Thyroid gland (tissue), 4 donors: ENCODE measurements at regions not wholly inside any gene's neighbourhood (a gene's known extent, or its start where the extent isn't known, plus 50 kb on each side); places are given as distances from the start of the nearest gene placed in this dataset.
"Not testable (repeated sequence)": the region's sequence is repeated elsewhere in the genome, so short reads cannot be mapped to it uniquely, and the experiment has no call there.

Experiments used
- DNase-seq, 2 donors: peaks; one replicate each; pipeline ENCODE4 v3.0.0-alpha.2; 2019
- H3K27ac ChIP-seq, 3 donors: fragments of 200-600 bp; sonication (generic); 1 replicate in 2 of 3; 2 replicates in 1 of 3; pipeline ENCODE4 v1.5.1; 2016 to 2019; ENCODE audit warnings: mild to moderate bottlenecking in 1 of 3, moderate library complexity in 1 of 3
- H3K27me3 ChIP-seq: fragments of 200-600 bp; sonication (generic); one replicate; pipeline ENCODE4 v1.5.1; 2019
- H3K36me3 ChIP-seq, 2 donors: fragments of 200-600 bp; sonication (generic); one replicate each; pipeline ENCODE4 v1.5.1; 2016 to 2019
- H3K4me1 ChIP-seq, 2 donors: fragments of 200-600 bp; sonication (generic); one replicate each; pipeline ENCODE4 v1.5.1; 2017 to 2019
- H3K4me3 ChIP-seq, 3 donors: fragments of 200-600 bp; sonication (generic); replicated peaks in 1 of 3; 1 replicate in 2 of 3; 2 replicates in 1 of 3; pipeline ENCODE4 v1.5.1; 2016; ENCODE audit warnings: mild to moderate bottlenecking in 1 of 3
- H3K9me3 ChIP-seq: fragments of 200-600 bp; sonication (generic); one replicate; pipeline ENCODE4 v1.5.1; 2017
- POLR2A ChIP-seq, 2 donors: fragments of 450-650 bp; IDR thresholded peaks; one replicate each; pipeline ENCODE4 v1.6.1; 2017; ENCODE audit warnings: antibody characterized with exemption in 2 of 2, mild to moderate bottlenecking in 2 of 2, moderate library complexity in 1 of 2
- WGBS, 2 donors: methylation state at CpG; one replicate each; pipeline ENCODE4 v1.1.5; 2017; 5-methylcytosine and 5-hydroxymethylcytosine counted together
- intact Hi-C: fragments of 100-400 bp; cut with DNase I; formaldehyde crosslinking; loops from one replicate; pipeline ENCODE4 v1.15.1; 2023
- TF ChIP-seq, protein P1 (sequence below), 6 experiments: fragments of 200-600 bp in 3 of 6; fragments of 450-650 bp in 3 of 6; sonication (generic) in 3 of 6; IDR thresholded peaks; one replicate each; pipeline ENCODE4 v1.5.1; 2016 to 2019; ENCODE audit warnings: antibody characterized with exemption in 6 of 6, mild to moderate bottlenecking in 2 of 6, inconsistent platforms in 1 of 6, moderate library complexity in 1 of 6

DNA sequence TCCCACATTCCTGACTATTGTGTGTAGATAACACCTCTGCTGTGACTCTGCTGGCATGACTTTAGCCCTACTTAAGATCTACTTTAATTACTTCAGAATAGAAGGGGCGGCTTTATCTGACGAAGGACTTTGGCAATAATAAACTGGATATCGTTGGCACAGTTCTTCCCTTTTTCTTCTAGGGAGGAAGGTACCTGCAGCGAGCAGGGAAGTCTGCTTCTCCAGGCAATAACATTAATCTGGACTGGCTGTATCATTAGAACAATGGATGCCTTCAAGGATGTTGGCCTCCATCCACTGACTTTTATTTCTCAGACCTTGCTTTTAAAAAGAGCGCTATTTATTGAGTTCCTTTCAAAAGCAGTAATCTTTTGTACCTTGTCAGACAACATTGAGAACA lies 172.6 kb upstream of the THSD7A start:
- no peaks in the 10 kb centered on the region for H3K4me1 ChIP-seq
- no peaks in the 10 kb centered on the region for H3K27me3 ChIP-seq
- intact Hi-C loops = no loop called here
- no peak overlapping the region for H3K27ac ChIP-seq
- TF ChIP-seq, protein P1, sequence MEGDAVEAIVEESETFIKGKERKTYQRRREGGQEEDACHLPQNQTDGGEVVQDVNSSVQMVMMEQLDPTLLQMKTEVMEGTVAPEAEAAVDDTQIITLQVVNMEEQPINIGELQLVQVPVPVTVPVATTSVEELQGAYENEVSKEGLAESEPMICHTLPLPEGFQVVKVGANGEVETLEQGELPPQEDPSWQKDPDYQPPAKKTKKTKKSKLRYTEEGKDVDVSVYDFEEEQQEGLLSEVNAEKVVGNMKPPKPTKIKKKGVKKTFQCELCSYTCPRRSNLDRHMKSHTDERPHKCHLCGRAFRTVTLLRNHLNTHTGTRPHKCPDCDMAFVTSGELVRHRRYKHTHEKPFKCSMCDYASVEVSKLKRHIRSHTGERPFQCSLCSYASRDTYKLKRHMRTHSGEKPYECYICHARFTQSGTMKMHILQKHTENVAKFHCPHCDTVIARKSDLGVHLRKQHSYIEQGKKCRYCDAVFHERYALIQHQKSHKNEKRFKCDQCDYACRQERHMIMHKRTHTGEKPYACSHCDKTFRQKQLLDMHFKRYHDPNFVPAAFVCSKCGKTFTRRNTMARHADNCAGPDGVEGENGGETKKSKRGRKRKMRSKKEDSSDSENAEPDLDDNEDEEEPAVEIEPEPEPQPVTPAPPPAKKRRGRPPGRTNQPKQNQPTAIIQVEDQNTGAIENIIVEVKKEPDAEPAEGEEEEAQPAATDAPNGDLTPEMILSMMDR (IDR thresholded peaks at IDR 0.05) = no peak
- no peak for TF ChIP-seq POLR2A (IDR thresholded peaks at IDR 0.05)
- H3K36me3 ChIP-seq = no peaks in the 10 kb centered on the region
- no peak overlapping the region for H3K4me3 ChIP-seq
- WGBS, 2 donors = 94 to 95% methylated on average over 5 of the region's 5 CpGs
- no peak for DNase-seq
- no peaks in the 10 kb centered on the region for H3K9me3 ChIP-seq

DNA sequence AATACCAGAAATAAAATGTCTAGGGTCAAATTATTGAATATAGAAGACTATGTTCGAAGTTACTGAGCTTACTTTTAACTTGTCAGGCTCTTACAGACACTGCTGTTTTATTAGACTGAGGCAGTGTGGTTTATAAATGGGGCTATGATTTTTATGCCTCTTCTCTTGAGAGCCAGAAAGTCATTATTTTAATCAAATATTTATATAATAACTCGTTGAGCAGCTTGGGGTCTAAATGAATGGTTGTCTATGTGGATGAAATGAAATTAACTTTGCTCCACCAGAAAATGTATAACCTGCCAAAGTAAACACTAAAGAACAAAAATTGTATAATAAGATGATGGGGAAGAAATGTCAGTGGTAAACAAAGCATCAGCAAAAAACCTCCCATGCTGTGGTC lies 175.6 kb upstream of the THSD7A start:
- no peak overlapping the region for H3K4me3 ChIP-seq
- intact Hi-C loops = no loop called here
- 65 to 72% methylated on average over 2 of the region's 2 CpGs for WGBS, 2 donors
- no peak overlapping the region for H3K27ac ChIP-seq
- no peak for DNase-seq
- H3K27me3 ChIP-seq = no peaks in the 10 kb centered on the region
- no peaks in the 10 kb centered on the region for H3K36me3 ChIP-seq
- H3K4me1 ChIP-seq = no peaks in the 10 kb centered on the region
- no peaks in the 10 kb centered on the region for H3K9me3 ChIP-seq
- TF ChIP-seq, protein P1 (IDR thresholded peaks at IDR 0.05) = no peak
- TF ChIP-seq POLR2A (IDR thresholded peaks at IDR 0.05) = no peak

DNA sequence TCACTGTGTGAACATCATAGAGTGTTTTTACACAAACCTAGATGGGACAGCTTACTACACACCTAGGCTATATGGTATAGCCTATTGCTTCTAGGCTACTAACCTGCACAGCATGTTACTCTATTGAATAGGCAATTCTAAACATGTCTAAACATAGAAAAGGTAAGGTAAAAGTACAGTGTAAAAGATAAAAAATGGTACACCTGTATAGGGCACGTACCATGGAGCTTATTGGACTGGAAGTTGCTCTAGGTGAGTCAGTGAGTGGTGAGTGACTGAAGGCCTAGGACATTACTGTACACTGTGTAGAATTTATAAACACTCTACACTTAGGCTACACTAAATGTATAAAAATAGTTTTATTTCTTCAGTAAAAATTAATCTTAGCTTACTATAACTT lies 182.0 kb upstream of the THSD7A start:
- Histone ChIP-seq H3K4me1 (no peaks in the 10 kb centered on the region), H3K4me3 (no peak overlapping the region), H3K9me3 (no peaks in the 10 kb centered on the region), H3K27ac (no peak overlapping the region), H3K27me3 (no peaks in the 10 kb centered on the region), H3K36me3 (no peaks in the 10 kb centered on the region)
- TF ChIP-seq, protein P1 (IDR thresholded peaks at IDR 0.05) = no peak
- TF ChIP-seq POLR2A (IDR thresholded peaks at IDR 0.05) = no peak
- DNase-seq = no peak
- intact Hi-C loops = no loop called here
- 88 to 92% methylated on average over 1 of the region's 1 CpG for WGBS, 2 donors

DNA sequence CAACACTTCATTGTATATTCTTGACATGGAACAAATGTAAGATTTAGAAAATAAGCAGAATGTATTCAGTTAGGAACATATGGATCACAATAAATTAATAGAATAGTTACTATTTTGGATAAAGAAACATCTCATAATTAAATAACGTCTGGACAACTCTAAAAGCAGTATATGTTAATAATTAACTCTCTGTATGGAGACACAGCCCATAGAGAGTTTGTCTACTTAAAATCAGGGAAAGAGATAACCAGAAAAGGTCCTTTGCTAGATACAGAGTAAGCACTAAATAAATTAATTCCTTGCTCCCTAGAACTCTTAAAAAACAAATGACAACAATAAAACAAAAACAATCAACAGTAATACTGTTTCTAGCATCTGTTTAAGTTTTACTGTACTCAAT lies 184.4 kb upstream of the THSD7A start:
- Histone ChIP-seq H3K4me1 (no peaks in the 10 kb centered on the region), H3K4me3 (no peak overlapping the region), H3K9me3 (no peaks in the 10 kb centered on the region), H3K27me3 (no peaks in the 10 kb centered on the region), H3K27ac (no peak overlapping the region), H3K36me3 (no peaks in the 10 kb centered on the region)
- 68 to 72% methylated on average over 1 of the region's 1 CpG for WGBS, 2 donors
- TF ChIP-seq, protein P1 (IDR thresholded peaks at IDR 0.05) = no peak
- TF ChIP-seq POLR2A (IDR thresholded peaks at IDR 0.05) = no peak
- no peak for DNase-seq
- intact Hi-C loops = no loop called here

DNA sequence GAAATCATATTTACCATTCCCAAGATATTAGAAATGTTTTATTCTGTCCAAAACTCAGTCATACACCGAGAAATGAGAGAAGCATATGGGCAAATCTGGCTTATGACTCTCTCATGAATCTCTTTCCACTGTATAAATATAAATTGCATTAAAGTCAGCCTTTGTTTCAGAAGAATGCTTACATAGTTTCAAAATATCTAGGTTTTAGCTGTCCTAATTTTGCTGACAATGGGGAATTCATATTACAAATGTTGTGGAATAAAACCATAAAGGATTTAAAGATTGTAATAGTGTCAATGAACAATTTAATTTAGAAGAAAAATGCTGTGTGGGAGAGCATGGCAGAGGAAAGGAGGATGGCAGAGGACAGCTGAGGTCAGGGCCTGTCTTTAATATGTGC lies 185.0 kb upstream of the THSD7A start:
- Histone ChIP-seq H3K27ac (no peak overlapping the region), H3K4me1 (no peaks in the 10 kb centered on the region)

DNA sequence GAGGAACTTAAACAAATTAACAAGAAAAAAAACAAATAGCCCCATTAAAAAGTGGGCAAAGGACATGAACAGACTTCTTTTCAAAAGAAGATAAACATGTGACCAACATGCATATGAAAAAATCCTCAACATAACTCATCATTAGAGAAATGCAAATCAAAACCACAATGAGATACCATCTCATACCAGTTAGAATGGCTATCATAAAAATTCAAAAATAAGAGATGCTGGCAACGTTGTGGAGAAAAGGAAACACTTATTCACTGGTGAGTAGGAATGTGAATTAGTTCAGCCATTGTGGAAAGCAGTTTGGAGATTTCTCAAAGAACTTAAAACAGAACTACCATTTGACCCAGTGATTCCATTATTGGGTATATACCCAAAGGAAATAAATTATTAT lies 189.1 kb upstream of the TMEM106B start:
- H3K4me3 ChIP-seq, H3K27me3 ChIP-seq, H3K36me3 ChIP-seq, H3K9me3 ChIP-seq, H3K27ac ChIP-seq, intact Hi-C loops, H3K4me1 ChIP-seq, DNase-seq: not testable (repeated sequence)
- WGBS, 2 donors = 68 to 82% methylated on average over 1 of the region's 1 CpG

More for the DNA sequence above, 185.0 kb upstream of the THSD7A start:
- no peaks in the 10 kb centered on the region for H3K9me3 ChIP-seq
- DNase-seq = no peak
- intact Hi-C loops = no loop called here
- H3K36me3 ChIP-seq = no peaks in the 10 kb centered on the region
- no peaks in the 10 kb centered on the region for H3K27me3 ChIP-seq
- H3K4me3 ChIP-seq = no peak overlapping the region
- TF ChIP-seq, protein P1 (IDR thresholded peaks at IDR 0.05) = no peak
- no peak for TF ChIP-seq POLR2A (IDR thresholded peaks at IDR 0.05)
- 82 to 88% methylated on average over 1 of the region's 1 CpG for WGBS, 2 donors
